Right atrium auricular region (tissue), 2 donors: ENCODE measurements at regions not wholly inside any gene's neighbourhood (a gene's known extent, or its start where the extent isn't known, plus 50 kb on each side); places are given as distances from the start of the nearest gene placed in this dataset.

Source experiments
- DNase-seq: peaks from one replicate; pipeline ENCODE4 v3.0.0-alpha.2; 2019; ENCODE audit warnings: low spot score
- H3K27ac ChIP-seq, 2 donors: fragments of 200-600 bp; sonication (generic); 1 replicate in 1 of 2; 2 replicates in 1 of 2; pipeline ENCODE4 v1.5.1; 2016 to 2019
- H3K27me3 ChIP-seq, 2 donors: fragments of 200-600 bp; sonication (generic); one replicate each; pipeline versions ENCODE4 v1.5.1 to v1.6.0; 2017 to 2019
- H3K36me3 ChIP-seq: fragments of 200-600 bp; sonication (generic); one replicate; pipeline ENCODE4 v1.5.1; 2016
- H3K4me1 ChIP-seq, 2 donors: fragments of 200-600 bp; sonication (generic); one replicate each; pipeline versions ENCODE4 v1.5.1 to v1.6.0; 2017 to 2019
- H3K4me3 ChIP-seq, 2 donors: fragments of 200-600 bp; sonication (generic); 1 replicate in 1 of 2; 2 replicates in 1 of 2; pipeline ENCODE4 v1.5.1; 2017 to 2019; ENCODE audit warnings: mild to moderate bottlenecking in 1 of 2, moderate library complexity in 1 of 2
- H3K9me3 ChIP-seq, 2 donors: fragments of 200-600 bp; sonication (generic); one replicate each; pipeline ENCODE4 v1.5.1; 2019
- CTCF ChIP-seq, 2 donors: fragments of 200-600 bp; sonication (generic); IDR thresholded peaks; one replicate each; pipeline ENCODE4 v1.5.1; 2019; ENCODE audit warnings: antibody characterized with exemption in 2 of 2

GRCh38 chr2:136204971-136205370 lies 87.0 kb upstream of the CXCR4 start:
- Histone ChIP-seq H3K9me3 (peaks cover 0 to 9% of the 10 kb centered on the region in 2 donors), H3K27me3 (no peaks in the 10 kb centered on the region), H3K4me3 (no peak overlapping the region), H3K4me1 (no peaks in the 10 kb centered on the region), H3K36me3 (no peaks in the 10 kb centered on the region), H3K27ac (no peak overlapping the region)
- TF ChIP-seq CTCF (IDR thresholded peaks at IDR 0.05): no peak
- DNase-seq: no peak

GRCh38 chr2:136195226-136195625 lies 77.3 kb upstream of the CXCR4 start:
- TF ChIP-seq CTCF (IDR thresholded peaks at IDR 0.05): no peak
- Histone ChIP-seq H3K27ac (no peak overlapping the region), H3K27me3 (no peaks in the 10 kb centered on the region), H3K36me3 (no peaks in the 10 kb centered on the region), H3K4me1 (no peaks in the 10 kb centered on the region), H3K9me3 (no peaks in the 10 kb centered on the region), H3K4me3 (no peak overlapping the region)
- no peak for DNase-seq

- H3K4me1 ChIP-seq: no peaks in the 10 kb centered on the region
- H3K4me3 ChIP-seq: no peak overlapping the region
- no peak for TF ChIP-seq CTCF (IDR thresholded peaks at IDR 0.05)
- H3K9me3 ChIP-seq: no peaks in the 10 kb centered on the region
- DNase-seq: no peak
- H3K36me3 ChIP-seq: no peaks in the 10 kb centered on the region
- H3K27me3 ChIP-seq: no peaks in the 10 kb centered on the region
- H3K27ac ChIP-seq: no peak overlapping the region
Measured at GRCh38 chr2:136191041-136191440, 73.1 kb upstream of the CXCR4 start.

GRCh38 chr2:136189221-136189782 lies 71.4 kb upstream of the CXCR4 start:
- no peaks in the 10 kb centered on the region for H3K27me3 ChIP-seq
- H3K4me1 ChIP-seq: no peaks in the 10 kb centered on the region
- no peaks in the 10 kb centered on the region for H3K9me3 ChIP-seq
- no peaks in the 10 kb centered on the region for H3K36me3 ChIP-seq
- no peak overlapping the region for H3K27ac ChIP-seq
- DNase-seq: no peak
- no peak overlapping the region for H3K4me3 ChIP-seq
- no peak for TF ChIP-seq CTCF (IDR thresholded peaks at IDR 0.05)

- no peak overlapping the region for H3K4me3 ChIP-seq
- H3K36me3 ChIP-seq: no peaks in the 10 kb centered on the region
- H3K27me3 ChIP-seq: no peaks in the 10 kb centered on the region
- no peak for DNase-seq
- H3K27ac ChIP-seq: no peak overlapping the region
- TF ChIP-seq CTCF (IDR thresholded peaks at IDR 0.05): no peak
- H3K9me3 ChIP-seq: no peaks in the 10 kb centered on the region
- H3K4me1 ChIP-seq: no peaks in the 10 kb centered on the region
Measured at GRCh38 chr2:136188086-136188485, 70.1 kb upstream of the CXCR4 start.
